ENCODE measurements at regions not wholly inside any gene's neighbourhood (a gene's known extent, or its start where the extent isn't known, plus 50 kb on each side); places are given as distances from the start of the nearest gene placed in this dataset.

- no peak for TF ChIP-seq CTCF (IDR thresholded peaks at IDR 0.05)
- TF ChIP-seq POLR2A (IDR thresholded peaks at IDR 0.05) = no peak
These were observed 65.2 kb upstream of the FZD7 start for GRCh38 chr2:201968476-201968875.
